PFSK-1 (cell line): ENCODE measurements at regions not wholly inside any gene's neighbourhood (a gene's known extent, or its start where the extent isn't known, plus 50 kb on each side); places are given as distances from the start of the nearest gene placed in this dataset.

Source experiments
- POLR2AphosphoS5 ChIP-seq: IDR thresholded peaks from 2 replicates; pipeline ENCODE4 v1.6.1; 2012; ENCODE audit warnings: low read depth, mild to moderate bottlenecking, control low read depth, low read length, moderate library complexity
- SIN3A ChIP-seq: IDR thresholded peaks from 2 replicates; pipeline ENCODE4 v1.6.1; 2012; ENCODE audit warnings: mild to moderate bottlenecking, low read length, moderate library complexity, borderline replicate concordance; ENCODE audit not compliant: insufficient read depth
- TAF1 ChIP-seq: IDR thresholded peaks from 2 replicates; pipeline ENCODE4 v1.6.1; 2012; ENCODE audit warnings: low read length, control low read depth, borderline replicate concordance; ENCODE audit not compliant: insufficient read depth
- TF ChIP-seq, protein P1 (sequence below), 2 experiments: IDR thresholded peaks; 2 replicates each; pipeline versions ENCODE4 v1.6.1 to v1.8.0; 2011 to 2012; ENCODE audit warnings: low read depth in 2 of 2, low read length in 2 of 2, control low read depth in 1 of 2, inconsistent platforms in 1 of 2, mild to moderate bottlenecking in 1 of 2, moderate library complexity in 1 of 2; ENCODE audit not compliant: insufficient read depth in 1 of 2

DNA sequence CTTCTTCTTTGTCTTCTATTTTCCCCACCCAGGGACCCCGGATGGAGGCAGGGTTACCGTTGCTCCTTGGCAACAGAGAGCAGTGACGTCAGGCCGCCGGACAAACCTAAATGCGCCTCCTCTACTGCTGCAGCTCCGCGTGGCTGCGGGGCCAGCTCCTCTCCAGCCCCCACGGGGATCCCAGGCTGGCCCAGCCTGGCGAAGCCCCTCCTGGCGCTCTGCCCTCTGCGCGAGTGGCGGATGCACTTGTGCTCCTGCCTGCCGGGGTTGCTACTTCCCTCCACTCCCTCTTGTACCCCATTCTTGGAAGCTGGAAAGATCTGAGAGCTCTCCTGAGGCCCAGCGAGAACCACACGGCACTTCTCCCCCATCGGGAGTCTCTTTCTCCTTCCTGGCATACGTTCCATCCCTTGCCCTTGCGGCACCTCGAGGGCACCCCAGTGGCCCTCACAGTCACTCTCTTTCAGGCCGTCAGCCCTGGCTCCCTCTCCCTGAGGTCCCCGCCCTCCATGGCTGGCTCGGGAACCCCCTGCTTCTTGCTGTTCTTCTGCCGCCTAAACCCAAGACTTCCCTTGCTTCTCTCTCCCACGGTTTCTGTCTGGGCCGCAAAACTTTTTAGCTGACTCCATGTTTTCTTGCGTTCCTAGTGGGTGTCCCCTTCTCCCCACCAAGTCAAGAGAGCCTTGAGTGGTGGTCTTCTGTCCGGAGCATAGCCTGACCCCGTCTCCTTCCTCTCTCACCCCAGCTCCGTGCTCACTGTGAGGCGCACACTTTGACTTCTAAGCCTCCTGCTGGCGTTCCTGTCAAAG lies 121.7 kb downstream of the PAPOLA start:
- no peak for TF ChIP-seq POLR2AphosphoS5
- TF ChIP-seq, protein P1, sequence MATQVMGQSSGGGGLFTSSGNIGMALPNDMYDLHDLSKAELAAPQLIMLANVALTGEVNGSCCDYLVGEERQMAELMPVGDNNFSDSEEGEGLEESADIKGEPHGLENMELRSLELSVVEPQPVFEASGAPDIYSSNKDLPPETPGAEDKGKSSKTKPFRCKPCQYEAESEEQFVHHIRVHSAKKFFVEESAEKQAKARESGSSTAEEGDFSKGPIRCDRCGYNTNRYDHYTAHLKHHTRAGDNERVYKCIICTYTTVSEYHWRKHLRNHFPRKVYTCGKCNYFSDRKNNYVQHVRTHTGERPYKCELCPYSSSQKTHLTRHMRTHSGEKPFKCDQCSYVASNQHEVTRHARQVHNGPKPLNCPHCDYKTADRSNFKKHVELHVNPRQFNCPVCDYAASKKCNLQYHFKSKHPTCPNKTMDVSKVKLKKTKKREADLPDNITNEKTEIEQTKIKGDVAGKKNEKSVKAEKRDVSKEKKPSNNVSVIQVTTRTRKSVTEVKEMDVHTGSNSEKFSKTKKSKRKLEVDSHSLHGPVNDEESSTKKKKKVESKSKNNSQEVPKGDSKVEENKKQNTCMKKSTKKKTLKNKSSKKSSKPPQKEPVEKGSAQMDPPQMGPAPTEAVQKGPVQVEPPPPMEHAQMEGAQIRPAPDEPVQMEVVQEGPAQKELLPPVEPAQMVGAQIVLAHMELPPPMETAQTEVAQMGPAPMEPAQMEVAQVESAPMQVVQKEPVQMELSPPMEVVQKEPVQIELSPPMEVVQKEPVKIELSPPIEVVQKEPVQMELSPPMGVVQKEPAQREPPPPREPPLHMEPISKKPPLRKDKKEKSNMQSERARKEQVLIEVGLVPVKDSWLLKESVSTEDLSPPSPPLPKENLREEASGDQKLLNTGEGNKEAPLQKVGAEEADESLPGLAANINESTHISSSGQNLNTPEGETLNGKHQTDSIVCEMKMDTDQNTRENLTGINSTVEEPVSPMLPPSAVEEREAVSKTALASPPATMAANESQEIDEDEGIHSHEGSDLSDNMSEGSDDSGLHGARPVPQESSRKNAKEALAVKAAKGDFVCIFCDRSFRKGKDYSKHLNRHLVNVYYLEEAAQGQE (IDR thresholded peaks at IDR 0.05; ENCODE audit: insufficient read depth in 1 of 2, low read depth in 2 of 2, low read length in 2 of 2), result no peak
- TF ChIP-seq TAF1, result no peak
- TF ChIP-seq SIN3A, result no peak
